Tibial nerve (tissue), 4 donors: ENCODE measurements at regions not wholly inside any gene's neighbourhood (a gene's known extent, or its start where the extent isn't known, plus 50 kb on each side); places are given as distances from the start of the nearest gene placed in this dataset.

Source experiments
- DNase-seq, 2 donors: peaks; one replicate each; pipeline ENCODE4 v3.0.0-alpha.2; 2019; ENCODE audit warnings: low spot score in 2 of 2
- H3K27ac ChIP-seq, 4 donors: fragments of 200-600 bp; sonication (generic) in 3 of 4; one replicate each; pipeline ENCODE4 v1.5.1; 2017 to 2019; ENCODE audit warnings: mild to moderate bottlenecking in 1 of 4
- H3K27me3 ChIP-seq, 2 donors: fragments of 200-600 bp; sonication (generic) in 1 of 2; one replicate each; pipeline versions ENCODE4 v1.5.1 to v1.6.0; 2017 to 2019
- H3K36me3 ChIP-seq, 3 donors: fragments of 200-600 bp; sonication (generic); one replicate each; pipeline ENCODE4 v1.5.1; 2018 to 2019
- H3K4me1 ChIP-seq, 4 donors: fragments of 200-600 bp; sonication (generic) in 3 of 4; one replicate each; pipeline ENCODE4 v1.5.1; 2017 to 2019
- H3K4me3 ChIP-seq, 4 donors: fragments of 200-600 bp; sonication (generic) in 3 of 4; one replicate each; pipeline ENCODE4 v1.5.1; 2017 to 2019; ENCODE audit warnings: mild to moderate bottlenecking in 1 of 4, moderate library complexity in 1 of 4
- H3K9me3 ChIP-seq, 4 donors: fragments of 200-600 bp; sonication (generic) in 3 of 4; one replicate each; pipeline ENCODE4 v1.5.1; 2017 to 2019
- CTCF ChIP-seq, 5 experiments: fragments of 200-600 bp in 3 of 5; fragments of 450-650 bp in 2 of 5; sonication (generic) in 3 of 5; IDR thresholded peaks; one replicate each; pipeline ENCODE4 v1.5.1; 2016 to 2019; ENCODE audit warnings: antibody characterized with exemption in 5 of 5, mild to moderate bottlenecking in 3 of 5, moderate library complexity in 2 of 5
- EP300 ChIP-seq, 2 donors: sonication (generic); formaldehyde crosslinking; IDR thresholded peaks; one replicate each; pipeline ENCODE4 v1.6.1; 2017; ENCODE audit warnings: antibody characterized with exemption in 2 of 2, mild to moderate bottlenecking in 1 of 2
- POLR2A ChIP-seq, 2 donors: fragments of 450-650 bp; IDR thresholded peaks; one replicate each; pipeline ENCODE4 v1.6.1; 2017; ENCODE audit warnings: antibody characterized with exemption in 2 of 2, mild to moderate bottlenecking in 2 of 2, moderate library complexity in 2 of 2
- WGBS, 2 donors: methylation state at CpG; one replicate each; pipeline ENCODE4 v1.1.5; 2018; 5-methylcytosine and 5-hydroxymethylcytosine counted together

GRCh38 chr12:131353376-131353775, 357.5 kb upstream of the SFSWAP start:
- H3K27ac ChIP-seq = no peak overlapping the region
- no peaks in the 10 kb centered on the region for H3K36me3 ChIP-seq
- no peaks in the 10 kb centered on the region for H3K27me3 ChIP-seq
- H3K4me1 ChIP-seq = peaks cover 0 to 6% (median 0%) of the 10 kb centered on the region in 4 donors
- no peak for DNase-seq
- H3K9me3 ChIP-seq = no peaks in the 10 kb centered on the region
- TF ChIP-seq POLR2A (IDR thresholded peaks at IDR 0.05) (no peak), CTCF (IDR thresholded peaks at IDR 0.05) (no peak), EP300 (IDR thresholded peaks at IDR 0.05) (no peak)
- H3K4me3 ChIP-seq = no peak overlapping the region
- WGBS, 2 donors = 63 to 88% methylated on average over 2 of the region's 2 CpGs

GRCh38 chr12:131353826-131354225, 357.1 kb upstream of the SFSWAP start:
- H3K4me1 ChIP-seq = peaks cover 0 to 2% (median 0%) of the 10 kb centered on the region in 4 donors
- H3K9me3 ChIP-seq = no peaks in the 10 kb centered on the region
- no peak overlapping the region for H3K4me3 ChIP-seq
- no peak overlapping the region for H3K27ac ChIP-seq
- DNase-seq = no peak
- TF ChIP-seq EP300 (IDR thresholded peaks at IDR 0.05) = no peak
- no peak for TF ChIP-seq POLR2A (IDR thresholded peaks at IDR 0.05)
- no peak for TF ChIP-seq CTCF (IDR thresholded peaks at IDR 0.05)
- no peaks in the 10 kb centered on the region for H3K27me3 ChIP-seq
- no peaks in the 10 kb centered on the region for H3K36me3 ChIP-seq
- 68 to 73% methylated on average over 5 to 6 of the region's 6 CpGs for WGBS, 2 donors

- no peak for DNase-seq
- TF ChIP-seq POLR2A (IDR thresholded peaks at IDR 0.05) (no peak), EP300 (IDR thresholded peaks at IDR 0.05) (no peak), CTCF (IDR thresholded peaks at IDR 0.05) (no peak)
- Histone ChIP-seq H3K4me1 (no peaks in the 10 kb centered on the region), H3K36me3 (no peaks in the 10 kb centered on the region), H3K4me3 (no peak overlapping the region), H3K27ac (peak overlapping the region in 1 of 4 donors; percentile 29), H3K9me3 (peaks cover 0 to 6% (median 0%) of the 10 kb centered on the region in 4 donors), H3K27me3 (peaks cover 0 to 4% of the 10 kb centered on the region in 2 donors)
- 79 to 86% methylated on average over 26 to 27 of the region's 29 CpGs for whole genome bisulfite sequencing, 2 donors
Measured at GRCh38 chr12:131355361-131356245, 355.3 kb upstream of the SFSWAP start.

- H3K36me3 ChIP-seq = no peaks in the 10 kb centered on the region
- TF ChIP-seq CTCF (IDR thresholded peaks at IDR 0.05) (no peak), EP300 (IDR thresholded peaks at IDR 0.05) (no peak), POLR2A (IDR thresholded peaks at IDR 0.05) (no peak)
- DNase-seq = no peak
- H3K27me3 ChIP-seq = peaks cover 0 to 4% of the 10 kb centered on the region in 2 donors
- no peak overlapping the region for H3K4me3 ChIP-seq
- H3K9me3 ChIP-seq = peaks cover 0 to 6% (median 0%) of the 10 kb centered on the region in 4 donors
- peaks cover 0 to 2% (median 0%) of the 10 kb centered on the region in 4 donors for H3K4me1 ChIP-seq
- peak overlapping the region in 1 of 4 donors; percentile 32 for H3K27ac ChIP-seq
- WGBS, 2 donors = 74 to 77% methylated on average over 18 of the region's 18 CpGs
Measured at GRCh38 chr12:131356485-131357184, 354.3 kb upstream of the SFSWAP start.
